GM12872 (cell line): ENCODE measurements at regions not wholly inside any gene's neighbourhood (a gene's known extent, or its start where the extent isn't known, plus 50 kb on each side); places are given as distances from the start of the nearest gene placed in this dataset.

Experiments used
- TF ChIP-seq, protein P1 (sequence below): IDR thresholded peaks from 3 replicates; pipeline ENCODE4 v1.5.1; 2011; ENCODE audit warnings: low read depth, mild to moderate bottlenecking, low read length, moderate library complexity; ENCODE audit not compliant: insufficient read depth

GRCh38 chr10:35711615-35712411 is 69.7 kb upstream of the FZD8 start:
- TF ChIP-seq, protein P1, sequence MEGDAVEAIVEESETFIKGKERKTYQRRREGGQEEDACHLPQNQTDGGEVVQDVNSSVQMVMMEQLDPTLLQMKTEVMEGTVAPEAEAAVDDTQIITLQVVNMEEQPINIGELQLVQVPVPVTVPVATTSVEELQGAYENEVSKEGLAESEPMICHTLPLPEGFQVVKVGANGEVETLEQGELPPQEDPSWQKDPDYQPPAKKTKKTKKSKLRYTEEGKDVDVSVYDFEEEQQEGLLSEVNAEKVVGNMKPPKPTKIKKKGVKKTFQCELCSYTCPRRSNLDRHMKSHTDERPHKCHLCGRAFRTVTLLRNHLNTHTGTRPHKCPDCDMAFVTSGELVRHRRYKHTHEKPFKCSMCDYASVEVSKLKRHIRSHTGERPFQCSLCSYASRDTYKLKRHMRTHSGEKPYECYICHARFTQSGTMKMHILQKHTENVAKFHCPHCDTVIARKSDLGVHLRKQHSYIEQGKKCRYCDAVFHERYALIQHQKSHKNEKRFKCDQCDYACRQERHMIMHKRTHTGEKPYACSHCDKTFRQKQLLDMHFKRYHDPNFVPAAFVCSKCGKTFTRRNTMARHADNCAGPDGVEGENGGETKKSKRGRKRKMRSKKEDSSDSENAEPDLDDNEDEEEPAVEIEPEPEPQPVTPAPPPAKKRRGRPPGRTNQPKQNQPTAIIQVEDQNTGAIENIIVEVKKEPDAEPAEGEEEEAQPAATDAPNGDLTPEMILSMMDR, result no peak

- TF ChIP-seq, protein P1, result no peak
Observed at GRCh38 chr10:35707642-35708425, 65.7 kb upstream of the FZD8 start.

DNA sequence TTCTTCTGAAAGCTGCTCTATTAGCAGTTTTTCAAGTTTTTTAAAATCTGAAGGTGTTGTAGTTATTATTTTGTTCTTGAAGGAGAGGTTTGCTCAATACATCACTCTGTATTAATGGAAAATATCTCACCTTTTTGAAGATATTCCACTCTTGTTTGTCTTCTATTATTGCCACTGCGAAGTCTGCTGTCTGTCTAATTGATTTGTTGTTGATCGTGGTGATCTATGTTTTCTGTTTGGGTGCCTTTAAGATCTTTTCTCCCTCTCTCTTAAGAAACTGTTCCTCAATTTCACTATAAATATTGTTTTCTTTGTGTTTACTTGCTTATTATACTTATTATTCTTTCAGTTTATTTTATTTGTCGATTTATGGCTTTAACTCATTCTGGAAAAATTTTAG is 64.9 kb upstream of the FZD8 start:
- TF ChIP-seq, protein P1, result no peak

DNA sequence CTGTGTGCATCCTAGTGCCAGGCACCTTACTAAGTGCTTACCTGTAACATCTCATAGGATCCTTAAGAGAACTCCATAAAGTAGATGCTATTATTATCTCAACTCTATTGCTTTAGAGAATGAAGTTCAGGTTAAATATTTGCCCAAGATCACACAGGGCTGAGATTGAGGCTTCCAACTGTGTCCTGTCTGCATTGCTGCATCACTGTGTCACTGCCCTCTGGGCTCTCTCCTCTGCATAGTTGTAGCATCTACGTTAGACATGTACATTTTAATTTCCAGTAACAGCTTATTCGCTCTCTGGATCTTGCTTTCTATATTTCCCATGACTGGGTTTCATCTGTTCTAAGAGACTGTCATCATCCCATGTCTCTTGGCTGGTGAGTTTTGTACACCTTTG is 63.6 kb upstream of the FZD8 start:
- TF ChIP-seq, protein P1, result no peak

DNA sequence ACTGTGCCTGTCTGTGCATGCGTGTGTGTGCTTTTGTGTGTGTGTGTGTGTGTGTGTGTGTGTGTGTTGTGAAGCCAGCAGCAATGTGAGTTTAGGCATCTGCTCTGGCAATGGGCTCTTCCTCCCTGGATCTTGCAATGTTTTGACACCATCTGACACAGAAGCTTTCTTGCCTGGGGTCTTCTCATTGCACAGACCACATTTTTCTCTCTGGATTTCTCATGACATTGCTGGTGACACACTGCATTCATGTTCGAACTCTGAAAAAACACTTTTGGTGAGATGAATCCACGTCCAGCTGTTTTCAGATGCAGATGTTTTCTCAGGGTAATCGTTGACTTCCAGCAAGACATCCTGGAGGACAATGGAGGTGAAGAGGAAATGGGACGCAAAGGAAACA is 63.0 kb upstream of the FZD8 start:
- TF ChIP-seq, protein P1, result no peak

DNA sequence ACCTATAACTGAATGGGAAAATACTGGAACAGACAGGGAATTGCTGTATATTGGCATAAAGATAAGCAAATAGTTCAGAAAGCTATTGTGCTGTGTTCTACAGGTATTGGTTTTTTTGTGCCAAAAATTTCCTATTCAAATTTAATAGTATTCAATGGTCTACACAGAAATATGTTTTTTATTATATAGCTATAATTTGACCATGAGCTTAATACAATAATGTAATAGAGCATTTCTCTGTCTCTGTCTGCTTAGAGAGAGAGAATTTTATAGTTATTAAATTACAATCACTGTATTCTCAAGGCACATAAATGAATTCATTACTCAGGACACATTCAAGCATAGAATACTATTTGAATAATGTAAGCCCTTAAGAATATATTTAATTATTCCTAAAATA is 62.3 kb upstream of the FZD8 start:
- TF ChIP-seq, protein P1, result no peak

GRCh38 chr10:35700487-35700882 is 58.4 kb upstream of the FZD8 start:
- TF ChIP-seq, protein P1, result no peak
